RWPE1 (cell line): ENCODE measurements at regions not wholly inside any gene's neighbourhood (a gene's known extent, or its start where the extent isn't known, plus 50 kb on each side); places are given as distances from the start of the nearest gene placed in this dataset.

Experiments
- CTCF ChIA-PET: fragments of 350-600 bp; sonication (Branson Sonifier 250); formaldehyde crosslinking; extraction: SDS; loops from one replicate; lab custom pipeline; 2021; lab: Yijun Ruan, JAX
- POLR2A ChIA-PET: fragments of 400-600 bp; formaldehyde crosslinking; extraction: SDS; loops from one replicate; lab custom pipeline; 2020; ENCODE audit warnings: antibody characterized with exemption; ENCODE audit not compliant: low non-redundant PET; lab: Yijun Ruan, JAX
- DNase-seq: peaks from one replicate; pipeline ENCODE4 v3.0.0; 2012; ENCODE audit warnings: low spot score
- H3K27ac ChIP-seq: fragments of 450-650 bp; 2 replicates; pipeline ENCODE4 v1.5.1; 2017
- CTCF ChIP-seq: fragments of 450-650 bp; conservative IDR thresholded peaks from 2 replicates; pipeline ENCODE4 v1.5.1; 2017; ENCODE audit warnings: low read depth, mild to moderate bottlenecking

GRCh38 chr5:74261866-74262265 is 378.7 kb downstream of the ENC1 start:
- no peak overlapping the region for H3K27ac ChIP-seq
- POLR2A ChIA-PET = no interaction called here
- DNase-seq = no peak
- TF ChIP-seq CTCF = no peak
- CTCF ChIA-PET = interaction anchor here (0.6 to 0.7 kb wide), 2 partner anchors 204 to 1033 kb away, joined by 3 to 5 read pairs; no protein-coding TSS in a partner anchor

GRCh38 chr5:74261421-74261820 is 379.1 kb downstream of the ENC1 start:
- DNase-seq = no peak
- H3K27ac ChIP-seq = no peak overlapping the region
- no peak for TF ChIP-seq CTCF
- ChIA-PET CTCF (interaction anchor here (0.6 to 0.7 kb wide), 2 partner anchors 203 to 1034 kb away, joined by 3 to 5 read pairs; no protein-coding TSS in a partner anchor), POLR2A (no interaction called here)

GRCh38 chr5:74259572-74259971 is 381.0 kb downstream of the ENC1 start:
- ChIA-PET POLR2A (no interaction called here), CTCF (interaction anchor here (0.7 kb wide), 1 partner anchor 712 kb away, joined by 6 read pairs; no protein-coding TSS in a partner anchor)
- H3K27ac ChIP-seq = no peak overlapping the region
- TF ChIP-seq CTCF = no peak
- DNase-seq = no peak

GRCh38 chr5:74258314-74258665 is 382.2 kb downstream of the ENC1 start:
- POLR2A ChIA-PET = no interaction called here
- no peak for TF ChIP-seq CTCF
- DNase-seq = no peak
- H3K27ac ChIP-seq = no peak overlapping the region
- CTCF ChIA-PET = interaction anchor here (1.3 kb wide), 1 partner anchor 9 kb away, joined by 4 read pairs; no protein-coding TSS in a partner anchor

GRCh38 chr5:74257645-74258313 is 382.7 kb downstream of the ENC1 start:
- no peak overlapping the region for H3K27ac ChIP-seq
- ChIA-PET CTCF (interaction anchor here (0.7 to 1.3 kb wide), 3 partner anchors 10 to 383 kb away, joined by 3 to 4 read pairs (median 4); partner anchors contain the start of gene ENC1), POLR2A (no interaction called here)
- DNase-seq = no peak
- no peak for TF ChIP-seq CTCF

GRCh38 chr5:74257060-74257527 is 383.4 kb downstream of the ENC1 start:
- DNase-seq = no peak
- no peak overlapping the region for H3K27ac ChIP-seq
- TF ChIP-seq CTCF = no peak
- CTCF ChIA-PET = interaction anchor here (0.7 to 0.8 kb wide), 2 partner anchors 35 to 383 kb away, joined by 3 to 4 read pairs; partner anchors contain the start of gene ENC1
- POLR2A ChIA-PET = no interaction called here
